Progenitor cell of endocrine pancreas (in vitro differentiated cells): ENCODE measurements at regions not wholly inside any gene's neighbourhood (a gene's known extent, or its start where the extent isn't known, plus 50 kb on each side); places are given as distances from the start of the nearest gene placed in this dataset.
"Not testable (repeated sequence)": the region's sequence is repeated elsewhere in the genome, so short reads cannot be mapped to it uniquely, and the experiment has no call there.

Source experiments
- DNase-seq: peaks from one replicate; pipeline ENCODE4 v3.0.0; 2021; ENCODE audit warnings: low spot score; ENCODE audit not compliant: unreplicated experiment
- H3K27ac Mint-ChIP-seq: 2 replicates; pipeline ENCODE4 v1.8.0; 2021; ENCODE audit warnings: mild to moderate bottlenecking, moderate library complexity, mixed read lengths
- H3K27me3 Mint-ChIP-seq: 2 replicates; pipeline ENCODE4 v1.8.0; 2021; ENCODE audit warnings: mixed read lengths
- H3K36me3 Mint-ChIP-seq: 2 replicates; pipeline ENCODE4 v1.8.0; 2022; ENCODE audit warnings: mixed read lengths; ENCODE audit not compliant: insufficient read depth
- H3K4me1 Mint-ChIP-seq: 2 replicates; pipeline ENCODE4 v1.8.0; 2021; ENCODE audit warnings: low read depth, mixed read lengths
- H3K4me3 Mint-ChIP-seq: 2 replicates; pipeline ENCODE4 v1.8.0; 2021; ENCODE audit warnings: low read depth, mild to moderate bottlenecking, moderate library complexity, mixed read lengths
- H3K9me3 Mint-ChIP-seq: 2 replicates; pipeline ENCODE4 v1.8.0; 2021; ENCODE audit warnings: low read depth, mixed read lengths
- CTCF ChIP-seq: fragments of 200-600 bp; sonication (generic); IDR thresholded peaks from one replicate; pipeline ENCODE4 v1.5.0; 2021; ENCODE audit warnings: antibody characterized with exemption, mild to moderate bottlenecking; ENCODE audit not compliant: unreplicated experiment

- H3K4me3 Mint-ChIP-seq, result no peak overlapping the region
- H3K4me1 Mint-ChIP-seq, result no peaks in the 10 kb centered on the region
- H3K36me3 Mint-ChIP-seq, result no peaks in the 10 kb centered on the region
- H3K9me3 Mint-ChIP-seq, result no peaks in the 10 kb centered on the region
- H3K27me3 Mint-ChIP-seq, result peaks cover 16% of the 10 kb centered on the region
- no peak for DNase-seq
- H3K27ac Mint-ChIP-seq, result no peak overlapping the region
- no peak for TF ChIP-seq CTCF
Measured at GRCh38 chr3:118641608-118642007, 393.0 kb downstream of the IGSF11 start.

- Mint-ChIP-seq H3K27me3 (no peaks in the 10 kb centered on the region), H3K27ac (no peak overlapping the region), H3K4me1 (no peaks in the 10 kb centered on the region), H3K4me3 (no peak overlapping the region), H3K36me3 (no peaks in the 10 kb centered on the region), H3K9me3 (no peaks in the 10 kb centered on the region)
- no peak for TF ChIP-seq CTCF
- DNase-seq, result no peak
Measured at GRCh38 chr3:118671192-118671591, 363.5 kb downstream of the IGSF11 start.

- H3K9me3 Mint-ChIP-seq, result no peaks in the 10 kb centered on the region
- DNase-seq, result no peak
- no peaks in the 10 kb centered on the region for H3K36me3 Mint-ChIP-seq
- H3K4me3 Mint-ChIP-seq, result no peak overlapping the region
- no peaks in the 10 kb centered on the region for H3K4me1 Mint-ChIP-seq
- no peaks in the 10 kb centered on the region for H3K27me3 Mint-ChIP-seq
- no peak overlapping the region for H3K27ac Mint-ChIP-seq
- no peak for TF ChIP-seq CTCF
Measured at GRCh38 chr3:118675305-118675704, 359.3 kb downstream of the IGSF11 start.

- H3K27ac Mint-ChIP-seq, H3K36me3 Mint-ChIP-seq, H3K9me3 Mint-ChIP-seq, H3K4me3 Mint-ChIP-seq, DNase-seq, H3K27me3 Mint-ChIP-seq, H3K4me1 Mint-ChIP-seq: not testable (repeated sequence)
Measured at GRCh38 chr3:118678663-118679062, 356.0 kb downstream of the IGSF11 start.

- H3K27me3 Mint-ChIP-seq, result peaks cover 3% of the 10 kb centered on the region
- peaks cover 3% of the 10 kb centered on the region for H3K4me1 Mint-ChIP-seq
- H3K27ac Mint-ChIP-seq, result no peak overlapping the region
- H3K36me3 Mint-ChIP-seq, result no peaks in the 10 kb centered on the region
- TF ChIP-seq CTCF, result no peak
- H3K9me3 Mint-ChIP-seq, result peaks cover 6% of the 10 kb centered on the region
- no peak overlapping the region for H3K4me3 Mint-ChIP-seq
- no peak for DNase-seq
Measured at GRCh38 chr3:118682921-118683320, 351.7 kb downstream of the IGSF11 start.

GRCh38 chr3:118683636-118684035 is 351.0 kb downstream of the IGSF11 start:
- Mint-ChIP-seq H3K27me3 (peaks cover 3% of the 10 kb centered on the region), H3K36me3 (no peaks in the 10 kb centered on the region), H3K9me3 (peaks cover 6% of the 10 kb centered on the region), H3K4me3 (no peak overlapping the region), H3K4me1 (peaks cover 9% of the 10 kb centered on the region), H3K27ac (no peak overlapping the region)
- no peak for TF ChIP-seq CTCF
- no peak for DNase-seq
